GM10248 (cell line): ENCODE measurements at regions not wholly inside any gene's neighbourhood (a gene's known extent, or its start where the extent isn't known, plus 50 kb on each side); places are given as distances from the start of the nearest gene placed in this dataset.

ENCODE experiments used
- CTCF ChIA-PET: fragments of 300-600 bp; sonication (Branson Sonifier 250); formaldehyde crosslinking; extraction: SDS; loops from one replicate; lab custom pipeline; 2021; ENCODE audit warnings: antibody characterized with exemption; lab: Yijun Ruan, JAX
- POLR2A ChIA-PET: fragments of 350-650 bp; sonication (Branson Sonifier 250); formaldehyde crosslinking; extraction: SDS; loops from one replicate; lab custom pipeline; 2020; ENCODE audit warnings: antibody characterized with exemption; lab: Yijun Ruan, JAX
- DNase-seq: peaks from one replicate; pipeline ENCODE4 v3.0.0; 2012; ENCODE audit errors: extremely low spot score
- TF ChIP-seq, protein P1 (sequence below): IDR thresholded peaks from 2 replicates; pipeline ENCODE4 v1.5.1; 2012; ENCODE audit warnings: mild to moderate bottlenecking, low read depth; ENCODE audit errors: extremely low read depth, missing control alignments, control extremely low read depth

DNA sequence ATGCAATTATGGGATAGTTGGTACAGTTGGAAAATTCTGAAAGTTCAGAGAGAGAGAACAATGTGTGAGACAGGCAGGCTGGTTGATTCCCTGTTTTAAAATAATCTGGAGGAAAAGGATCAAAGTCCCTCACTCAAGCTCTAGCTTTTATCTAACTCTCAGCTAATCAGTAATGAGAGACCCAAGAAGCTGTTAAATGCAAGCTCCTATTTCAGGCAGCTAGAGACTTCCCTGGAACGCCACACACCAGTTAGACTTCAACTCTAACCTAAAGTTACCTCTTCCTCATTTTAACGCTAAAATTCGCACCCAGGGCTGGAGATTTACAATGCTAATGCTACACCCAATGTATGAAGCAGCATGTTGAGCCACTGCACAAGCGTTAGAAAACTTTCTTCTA lies 243.1 kb downstream of the EN1 start:
- CTCF ChIA-PET = no interaction called here
- TF ChIP-seq, protein P1, sequence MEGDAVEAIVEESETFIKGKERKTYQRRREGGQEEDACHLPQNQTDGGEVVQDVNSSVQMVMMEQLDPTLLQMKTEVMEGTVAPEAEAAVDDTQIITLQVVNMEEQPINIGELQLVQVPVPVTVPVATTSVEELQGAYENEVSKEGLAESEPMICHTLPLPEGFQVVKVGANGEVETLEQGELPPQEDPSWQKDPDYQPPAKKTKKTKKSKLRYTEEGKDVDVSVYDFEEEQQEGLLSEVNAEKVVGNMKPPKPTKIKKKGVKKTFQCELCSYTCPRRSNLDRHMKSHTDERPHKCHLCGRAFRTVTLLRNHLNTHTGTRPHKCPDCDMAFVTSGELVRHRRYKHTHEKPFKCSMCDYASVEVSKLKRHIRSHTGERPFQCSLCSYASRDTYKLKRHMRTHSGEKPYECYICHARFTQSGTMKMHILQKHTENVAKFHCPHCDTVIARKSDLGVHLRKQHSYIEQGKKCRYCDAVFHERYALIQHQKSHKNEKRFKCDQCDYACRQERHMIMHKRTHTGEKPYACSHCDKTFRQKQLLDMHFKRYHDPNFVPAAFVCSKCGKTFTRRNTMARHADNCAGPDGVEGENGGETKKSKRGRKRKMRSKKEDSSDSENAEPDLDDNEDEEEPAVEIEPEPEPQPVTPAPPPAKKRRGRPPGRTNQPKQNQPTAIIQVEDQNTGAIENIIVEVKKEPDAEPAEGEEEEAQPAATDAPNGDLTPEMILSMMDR = no peak

DNA sequence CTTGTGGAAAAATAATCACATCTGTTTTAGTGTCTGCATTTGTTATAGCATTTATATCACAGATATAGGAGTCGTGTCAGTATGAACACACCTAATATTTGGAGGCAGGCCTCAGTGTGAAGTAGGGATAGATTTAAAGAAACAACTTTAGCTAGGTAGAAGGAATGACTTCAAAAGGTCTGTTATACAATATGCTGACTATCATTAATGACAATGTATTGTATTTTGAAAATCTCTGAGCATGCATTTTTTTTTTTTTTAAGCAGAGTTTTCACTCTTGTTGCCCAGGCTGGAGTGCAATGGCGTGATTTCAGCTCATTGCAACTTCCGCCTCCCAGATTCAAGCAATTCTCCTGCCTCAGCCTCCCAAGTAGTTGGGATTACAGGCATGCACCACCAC lies 248.3 kb downstream of the EN1 start:
- DNase-seq = no peak
- ChIA-PET CTCF (no interaction called here), POLR2A (no interaction called here)
- TF ChIP-seq, protein P1 = no peak

More for the DNA sequence above, 243.1 kb downstream of the EN1 start:
- POLR2A ChIA-PET = no interaction called here
- no peak for DNase-seq

DNA sequence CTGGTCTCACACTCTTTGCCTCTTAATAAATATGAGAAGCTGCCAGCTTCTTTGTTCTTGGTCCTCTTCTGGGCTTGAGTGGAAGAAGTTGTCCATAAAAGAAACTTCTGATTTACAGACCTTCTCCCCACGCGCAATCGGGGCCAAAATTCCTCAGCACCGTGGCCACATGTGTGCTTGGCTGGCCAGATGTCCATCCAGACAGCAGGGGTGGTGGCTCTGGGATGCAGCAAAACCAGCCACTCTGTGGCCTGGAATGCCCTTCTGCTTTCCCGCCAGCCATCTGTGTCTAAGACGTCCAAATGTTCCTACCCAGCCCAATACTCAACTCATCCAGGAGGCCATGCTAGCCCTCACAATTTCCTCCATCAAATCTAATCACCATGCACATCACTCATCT lies 250.8 kb downstream of the EN1 start:
- DNase-seq = no peak
- CTCF ChIA-PET = interaction anchor here (1.0 kb wide), 1 partner anchor 18 kb away, joined by 3 read pairs; no protein-coding TSS in a partner anchor
- POLR2A ChIA-PET = no interaction called here
- TF ChIP-seq, protein P1 = no peak

DNA sequence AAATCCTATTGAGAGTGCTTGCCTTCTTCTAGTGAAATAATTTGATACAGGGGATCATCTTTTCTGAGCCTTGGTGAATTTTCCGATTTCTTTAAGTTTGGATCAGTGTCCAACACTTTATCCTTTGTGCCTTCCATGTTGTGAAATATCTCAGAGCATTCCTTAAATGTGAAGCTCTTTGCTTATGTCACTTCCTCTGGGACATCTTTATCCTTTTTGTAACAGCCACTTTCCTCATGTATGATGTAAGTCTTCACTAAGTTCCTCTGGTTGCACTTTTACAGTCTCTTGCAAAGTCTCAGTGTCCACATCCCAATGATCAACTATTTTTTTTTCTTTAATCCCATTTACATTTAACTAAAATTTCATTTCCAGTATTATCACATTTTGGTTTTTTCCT lies 254.2 kb downstream of the EN1 start:
- TF ChIP-seq, protein P1 = no peak
- POLR2A ChIA-PET = no interaction called here
- no peak for DNase-seq
- CTCF ChIA-PET = no interaction called here

DNA sequence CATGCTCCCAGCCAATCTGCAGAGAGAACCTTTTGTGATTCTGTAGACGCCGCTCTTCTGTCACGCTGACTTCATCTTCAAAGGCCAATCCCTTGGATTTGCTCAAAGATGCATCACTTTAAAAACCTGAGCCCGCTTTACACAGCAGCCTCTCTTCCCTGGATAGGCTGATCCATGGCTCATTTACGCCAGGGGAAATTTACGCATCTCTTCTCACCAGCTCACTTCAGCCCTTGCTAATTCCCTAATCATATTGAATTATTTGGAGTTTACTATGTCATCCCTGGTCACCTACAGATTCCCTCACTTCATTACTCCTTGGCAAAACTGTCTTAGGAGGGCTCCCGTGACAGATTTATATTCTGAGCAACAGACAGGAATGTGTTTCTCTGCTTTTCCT lies 256.2 kb downstream of the EN1 start:
- DNase-seq = no peak
- TF ChIP-seq, protein P1 = no peak
- POLR2A ChIA-PET = no interaction called here
- CTCF ChIA-PET = interaction anchor here (1.0 to 1.4 kb wide), 2 partner anchors 9 to 12 kb away, joined by 3 read pairs; no protein-coding TSS in a partner anchor

DNA sequence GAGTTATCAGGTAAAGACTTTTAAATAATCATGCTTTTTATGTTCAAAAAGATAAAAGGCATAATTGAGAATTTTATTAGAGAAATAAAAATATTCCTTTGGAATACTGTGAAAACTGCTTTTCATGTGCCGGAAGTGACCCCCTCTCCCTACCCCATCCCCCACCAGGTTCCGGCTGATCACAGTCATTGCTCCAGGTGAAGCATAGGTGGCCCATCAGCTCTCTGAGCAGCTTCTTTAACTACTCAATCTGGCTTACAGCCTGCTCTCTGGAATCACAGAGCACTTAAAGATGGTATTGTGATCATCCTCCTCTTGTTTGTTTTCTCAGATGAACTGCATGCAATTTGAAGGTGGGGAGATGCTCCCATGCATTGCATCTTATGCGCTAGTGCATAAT lies 257.7 kb downstream of the EN1 start:
- TF ChIP-seq, protein P1 = no peak
- CTCF ChIA-PET = interaction anchor here (1.4 kb wide), 1 partner anchor 10 kb away, joined by 3 read pairs; no protein-coding TSS in a partner anchor
- DNase-seq = no peak
- POLR2A ChIA-PET = no interaction called here
